ENCODE measurements at regions not wholly inside any gene's neighbourhood (a gene's known extent, or its start where the extent isn't known, plus 50 kb on each side); places are given as distances from the start of the nearest gene placed in this dataset.

- TF ChIP-seq CTCF (conservative IDR thresholded peaks at IDR 0.05; ENCODE audit: low read depth, low read length) (no peak), EZH2 (IDR thresholded peaks at IDR 0.05; ENCODE audit: borderline replicate concordance, low read depth, low read length, poor library complexity, severe bottlenecking) (no peak)
Measured at GRCh38 chr13:74986609-74987008, 495.4 kb downstream of the TBC1D4 start.
